Right ventricle myocardium inferior (tissue), 1 donor: ENCODE measurements at regions not wholly inside any gene's neighbourhood (a gene's known extent, or its start where the extent isn't known, plus 50 kb on each side); places are given as distances from the start of the nearest gene placed in this dataset.
"Not testable (repeated sequence)": the region's sequence is repeated elsewhere in the genome, so short reads cannot be mapped to it uniquely, and the experiment has no call there.

Experiments
- ATAC-seq: fragments of 200-7000 bp; cut with Tn5 transposase; one replicate; pipeline ENCODE4 v1.9.1; 2020; ENCODE audit warnings: mild to moderate bottlenecking, moderate library complexity
- DNase-seq: peaks from one replicate; pipeline ENCODE4 v3.0.0; 2021; ENCODE audit errors: missing footprints
- intact Hi-C: fragments of 100-400 bp; cut with DNase I; formaldehyde crosslinking; loops from one replicate; pipeline ENCODE4 v1.11.0; 2022
- donor health status: DM: no; HTN: yes; CAD: no; lungs with severe emphysema.

- DNase-seq, intact Hi-C loops, ATAC-seq: not testable (repeated sequence)
Measured at GRCh38 chrX:63198693-63199092, 152.4 kb downstream of the SPIN4 start.

- ATAC-seq, intact Hi-C loops: not testable (repeated sequence)
- peak; percentile 37 for DNase-seq
Measured at GRCh38 chrX:63192366-63193041, 158.6 kb downstream of the SPIN4 start.

- intact Hi-C loops: no loop called here
- no peak for ATAC-seq
- no peak for DNase-seq
Measured at GRCh38 chrX:63186137-63186536, 165.0 kb downstream of the SPIN4 start.

- intact Hi-C loops, DNase-seq, ATAC-seq: not testable (repeated sequence)
Measured at GRCh38 chrX:63179852-63180251, 171.3 kb downstream of the SPIN4 start.

- DNase-seq, intact Hi-C loops, ATAC-seq: not testable (repeated sequence)
Measured at GRCh38 chrX:63176578-63176977, 174.6 kb downstream of the SPIN4 start.

GRCh38 chrX:63173841-63174718 is 177.1 kb downstream of the SPIN4 start:
- intact Hi-C loops, ATAC-seq: not testable (repeated sequence)

GRCh38 chrX:63169416-63169815 is 181.7 kb downstream of the SPIN4 start:
- DNase-seq, intact Hi-C loops, ATAC-seq: not testable (repeated sequence)

More at GRCh38 chrX:63173841-63174718, 177.1 kb downstream of the SPIN4 start:
- not testable (repeated sequence) for DNase-seq

- intact Hi-C loops, ATAC-seq, DNase-seq: not testable (repeated sequence)
Measured at GRCh38 chrX:63168949-63169348, 182.2 kb downstream of the SPIN4 start.

GRCh38 chrX:63167002-63167401 is 184.1 kb downstream of the SPIN4 start:
- ATAC-seq, DNase-seq, intact Hi-C loops: not testable (repeated sequence)

- DNase-seq, ATAC-seq, intact Hi-C loops: not testable (repeated sequence)
Measured at GRCh38 chrX:63160994-63161393, 190.1 kb downstream of the SPIN4 start.

GRCh38 chrX:63160340-63160739 is 190.8 kb downstream of the SPIN4 start:
- intact Hi-C loops, DNase-seq, ATAC-seq: not testable (repeated sequence)

GRCh38 chrX:63145526-63145925 is 205.6 kb downstream of the SPIN4 start:
- DNase-seq, ATAC-seq, intact Hi-C loops: not testable (repeated sequence)

- ATAC-seq, DNase-seq, intact Hi-C loops: not testable (repeated sequence)
Measured at GRCh38 chrX:63142588-63142987, 208.5 kb downstream of the SPIN4 start.

- DNase-seq, ATAC-seq, intact Hi-C loops: not testable (repeated sequence)
Measured at GRCh38 chrX:63135859-63136258, 215.3 kb downstream of the SPIN4 start.

- intact Hi-C loops: no loop called here
- ATAC-seq: no peak
- no peak for DNase-seq
Measured at GRCh38 chrX:63128509-63128908, 222.6 kb downstream of the SPIN4 start.

GRCh38 chrX:63115196-63115595 is 235.9 kb downstream of the SPIN4 start:
- intact Hi-C loops: no loop called here
- ATAC-seq (no peak), DNase-seq (no peak)

- intact Hi-C loops: no loop called here
- ATAC-seq (no peak), DNase-seq (no peak)
Measured at GRCh38 chrX:63101879-63102620, 249.1 kb downstream of the SPIN4 start.

GRCh38 chrX:63058204-63058603 is 292.9 kb downstream of the SPIN4 start:
- no peak for DNase-seq
- intact Hi-C loops: no loop called here
- no peak for ATAC-seq

- ATAC-seq (no peak), DNase-seq (no peak)
- intact Hi-C loops: no loop called here
Measured at GRCh38 chrX:63050225-63050624, 300.9 kb downstream of the SPIN4 start.
